ENCODE measurements at regions not wholly inside any gene's neighbourhood (a gene's known extent, or its start where the extent isn't known, plus 50 kb on each side); places are given as distances from the start of the nearest gene placed in this dataset.

GRCh38 chr15:88976656-88977055 is 63.5 kb upstream of the MFGE8 start:
- DNase-seq (no peak), ATAC-seq (ENCODE audit: poor library complexity) (no peak)
- no peak overlapping the region for H3K27ac Mint-ChIP-seq
- no peaks in the 10 kb centered on the region for H3K9me3 Mint-ChIP-seq
- Histone ChIP-seq H3K36me3 (ENCODE audit: insufficient read depth, low read length) (no peaks in the 10 kb centered on the region), H3K27me3 (ENCODE audit: control insufficient read depth in 1 of 2, insufficient read depth in 2 of 2, low read length in 2 of 2) (no peaks in the 10 kb centered on the region), H3K4me1 (ENCODE audit: insufficient read depth, low read length) (no peaks in the 10 kb centered on the region), H3K9me3 (ENCODE audit: control insufficient read depth in 1 of 2, insufficient read depth in 1 of 2, low read length in 2 of 2) (peaks cover 0 to 4% of the 10 kb centered on the region in 2 experiments), H3K4me3 (ENCODE audit: low read length) (no peak overlapping the region), H3K27ac (ENCODE audit: low read depth in 1 of 2, low read length in 2 of 2) (no peak overlapping the region)
- intact Hi-C loops (cut with DNase I, micrococcal nuclease), result no loop called here
- no peaks in the 10 kb centered on the region for H3K4me1 Mint-ChIP-seq (ENCODE audit: low read depth)
- CTCF ChIA-PET, result no interaction called here
- POLR2A ChIA-PET, result no interaction called here
- peaks cover 16% of the 10 kb centered on the region for H3K27me3 Mint-ChIP-seq
- TF ChIP-seq CTCF (IDR thresholded peaks at IDR 0.05), result no peak
- H3K36me3 Mint-ChIP-seq (ENCODE audit: low read depth), result no peaks in the 10 kb centered on the region
- no peak overlapping the region for H3K4me3 Mint-ChIP-seq

GRCh38 chr15:88979674-88980073 is 66.5 kb upstream of the MFGE8 start:
- CTCF ChIA-PET, result interaction anchor here (1.9 kb wide), 1 partner anchor 75 kb away, joined by 5 read pairs; no protein-coding TSS in a partner anchor
- Histone ChIP-seq H3K4me1 (ENCODE audit: insufficient read depth, low read length) (peaks cover 2% of the 10 kb centered on the region), H3K9me3 (ENCODE audit: control insufficient read depth in 1 of 2, insufficient read depth in 1 of 2, low read length in 2 of 2) (no peaks in the 10 kb centered on the region), H3K36me3 (ENCODE audit: insufficient read depth, low read length) (no peaks in the 10 kb centered on the region), H3K27me3 (ENCODE audit: control insufficient read depth in 1 of 2, insufficient read depth in 2 of 2, low read length in 2 of 2) (no peaks in the 10 kb centered on the region), H3K27ac (ENCODE audit: low read depth in 1 of 2, low read length in 2 of 2) (no peak overlapping the region), H3K4me3 (ENCODE audit: low read length) (no peak overlapping the region)
- no peaks in the 10 kb centered on the region for H3K4me1 Mint-ChIP-seq (ENCODE audit: low read depth)
- intact Hi-C loops (cut with DNase I, micrococcal nuclease), result no loop called here
- H3K9me3 Mint-ChIP-seq, result no peaks in the 10 kb centered on the region
- no peak overlapping the region for H3K27ac Mint-ChIP-seq
- no peak overlapping the region for H3K4me3 Mint-ChIP-seq
- H3K36me3 Mint-ChIP-seq (ENCODE audit: low read depth), result no peaks in the 10 kb centered on the region
- no peak for DNase-seq
- POLR2A ChIA-PET, result no interaction called here
- TF ChIP-seq CTCF (IDR thresholded peaks at IDR 0.05), result no peak
- no peak for ATAC-seq (ENCODE audit: poor library complexity)
- peaks cover 7% of the 10 kb centered on the region for H3K27me3 Mint-ChIP-seq

- ChIA-PET CTCF (interaction anchor here (1.9 kb wide), 1 partner anchor 76 kb away, joined by 5 read pairs; no protein-coding TSS in a partner anchor), POLR2A (no interaction called here)
- no peaks in the 10 kb centered on the region for H3K36me3 Mint-ChIP-seq (ENCODE audit: low read depth)
- no peaks in the 10 kb centered on the region for H3K27me3 ChIP-seq (ENCODE audit: control insufficient read depth in 1 of 2, insufficient read depth in 2 of 2, low read length in 2 of 2)
- no peak for TF ChIP-seq CTCF (IDR thresholded peaks at IDR 0.05)
- intact Hi-C loops (cut with DNase I, micrococcal nuclease), result no loop called here
- H3K9me3 Mint-ChIP-seq, result no peaks in the 10 kb centered on the region
- no peaks in the 10 kb centered on the region for H3K4me1 Mint-ChIP-seq (ENCODE audit: low read depth)
- no peak for DNase-seq
- ATAC-seq (ENCODE audit: poor library complexity), result no peak
- H3K27me3 Mint-ChIP-seq, result peaks cover 7% of the 10 kb centered on the region
- no peaks in the 10 kb centered on the region for H3K9me3 ChIP-seq (ENCODE audit: control insufficient read depth in 1 of 2, insufficient read depth in 1 of 2, low read length in 2 of 2)
- no peak overlapping the region for H3K27ac ChIP-seq (ENCODE audit: low read depth in 1 of 2, low read length in 2 of 2)
- peaks cover 2% of the 10 kb centered on the region for H3K4me1 ChIP-seq (ENCODE audit: insufficient read depth, low read length)
- H3K27ac Mint-ChIP-seq, result no peak overlapping the region
- H3K4me3 ChIP-seq (ENCODE audit: low read length), result no peak overlapping the region
- no peaks in the 10 kb centered on the region for H3K36me3 ChIP-seq (ENCODE audit: insufficient read depth, low read length)
- no peak overlapping the region for H3K4me3 Mint-ChIP-seq
Measured at GRCh38 chr15:88980498-88980897, 67.3 kb upstream of the MFGE8 start.
